Fibroblast of the aortic adventitia (primary cell): ENCODE measurements at regions not wholly inside any gene's neighbourhood (a gene's known extent, or its start where the extent isn't known, plus 50 kb on each side); places are given as distances from the start of the nearest gene placed in this dataset.
A peak's percentile ranks its signal among the peaks of the same experiment; 100 is the strongest.

Experiments used
- DNase-seq: peaks from one replicate; pipeline ENCODE4 v3.0.0-alpha.2; 2010; ENCODE audit warnings: low read depth
- H3K4me3 ChIP-seq: 2 replicates; pipeline ENCODE4 v1.5.1; 2011; ENCODE audit warnings: low read depth, mild to moderate bottlenecking, control low read depth, low read length, moderate library complexity
- CTCF ChIP-seq: IDR thresholded peaks from 2 replicates; pipeline ENCODE4 v1.5.1; 2011; ENCODE audit warnings: mild to moderate bottlenecking, low read length, control low read depth, inconsistent platforms; ENCODE audit not compliant: insufficient read depth

GRCh38 chr6:163958646-163959045 is 544.1 kb downstream of the QKI start:
- no peak for DNase-seq

GRCh38 chr6:163956571-163957407 is 542.3 kb downstream of the QKI start:
- peak; percentile 82 for TF ChIP-seq CTCF
- peak; percentile 64 for DNase-seq
- H3K4me3 ChIP-seq: peak overlapping the region; percentile 10

More at GRCh38 chr6:163958646-163959045, 544.1 kb downstream of the QKI start:
- no peak overlapping the region for H3K4me3 ChIP-seq
- no peak for TF ChIP-seq CTCF

- DNase-seq: no peak
- no peak for TF ChIP-seq CTCF
- no peak overlapping the region for H3K4me3 ChIP-seq
These were observed 541.2 kb downstream of the QKI start for GRCh38 chr6:163955756-163956155.

GRCh38 chr6:163955096-163955495 is 540.6 kb downstream of the QKI start:
- no peak overlapping the region for H3K4me3 ChIP-seq
- TF ChIP-seq CTCF: no peak
- DNase-seq: no peak

GRCh38 chr6:163954088-163954775 is 539.7 kb downstream of the QKI start:
- TF ChIP-seq CTCF: no peak
- DNase-seq: no peak
- no peak overlapping the region for H3K4me3 ChIP-seq

GRCh38 chr6:163952005-163952404 is 537.5 kb downstream of the QKI start:
- no peak overlapping the region for H3K4me3 ChIP-seq
- no peak for TF ChIP-seq CTCF
- DNase-seq: no peak
